ENCODE measurements at regions not wholly inside any gene's neighbourhood (a gene's known extent, or its start where the extent isn't known, plus 50 kb on each side); places are given as distances from the start of the nearest gene placed in this dataset.
"Not testable (repeated sequence)": the region's sequence is repeated elsewhere in the genome, so short reads cannot be mapped to it uniquely, and the experiment has no call there.

DNA sequence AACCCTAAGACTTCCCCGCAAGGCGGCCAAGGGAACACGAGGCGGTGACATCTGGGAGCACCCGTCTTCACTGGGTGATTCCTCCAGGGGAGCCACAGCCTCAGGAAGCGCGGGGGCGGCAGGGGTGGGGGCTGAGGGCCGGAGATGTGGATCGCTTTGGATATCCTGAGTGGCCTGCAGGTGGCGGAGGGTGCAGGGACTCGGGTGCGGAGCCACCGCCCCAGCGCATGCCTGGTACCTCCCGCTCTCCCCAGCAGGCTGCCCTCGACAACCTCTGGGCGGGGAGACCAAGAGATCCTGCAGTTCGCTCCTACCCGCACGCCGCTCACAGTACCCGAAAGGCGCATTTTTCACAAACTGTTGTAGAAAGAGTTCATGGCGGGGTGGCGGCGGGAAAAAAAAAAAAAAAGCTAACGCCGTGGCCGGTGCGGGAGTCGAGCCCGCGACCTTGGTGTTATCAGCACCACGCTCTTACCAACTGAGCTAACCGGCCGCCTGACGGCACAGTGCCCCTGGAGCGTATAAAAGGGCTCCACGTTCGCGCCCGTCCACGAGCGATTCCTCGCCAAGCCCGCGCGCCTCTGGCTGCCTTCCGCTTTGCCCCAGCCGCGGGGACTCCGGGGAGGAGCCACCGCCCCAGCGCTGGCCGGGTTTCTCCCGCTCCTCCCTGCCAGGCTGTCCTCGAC lies 124.7 kb upstream of the PRKX start:
- DNase-seq (ENCODE audit: low spot score) = not testable (repeated sequence)

DNA sequence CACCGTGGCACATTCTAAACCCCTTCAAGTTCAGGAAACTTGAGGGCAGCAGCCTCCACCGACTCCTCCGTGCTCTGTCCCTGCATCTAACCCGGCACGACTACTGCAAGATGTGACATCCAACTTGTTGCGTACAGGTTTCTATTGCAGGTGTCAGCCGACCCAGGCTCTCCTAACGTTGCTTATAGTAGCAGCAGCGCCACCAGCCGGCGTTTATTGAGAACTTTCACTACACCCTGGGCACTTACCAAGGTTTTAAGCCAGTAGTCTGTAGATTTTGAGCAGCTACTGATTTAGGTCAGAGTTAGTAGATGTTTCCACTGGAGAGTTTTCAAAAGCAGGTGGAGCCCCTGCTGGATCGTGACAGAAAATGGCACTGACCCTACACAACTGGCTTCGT lies 123.8 kb upstream of the PRKX start:
- DNase-seq (ENCODE audit: low spot score) = not testable (repeated sequence)

DNA sequence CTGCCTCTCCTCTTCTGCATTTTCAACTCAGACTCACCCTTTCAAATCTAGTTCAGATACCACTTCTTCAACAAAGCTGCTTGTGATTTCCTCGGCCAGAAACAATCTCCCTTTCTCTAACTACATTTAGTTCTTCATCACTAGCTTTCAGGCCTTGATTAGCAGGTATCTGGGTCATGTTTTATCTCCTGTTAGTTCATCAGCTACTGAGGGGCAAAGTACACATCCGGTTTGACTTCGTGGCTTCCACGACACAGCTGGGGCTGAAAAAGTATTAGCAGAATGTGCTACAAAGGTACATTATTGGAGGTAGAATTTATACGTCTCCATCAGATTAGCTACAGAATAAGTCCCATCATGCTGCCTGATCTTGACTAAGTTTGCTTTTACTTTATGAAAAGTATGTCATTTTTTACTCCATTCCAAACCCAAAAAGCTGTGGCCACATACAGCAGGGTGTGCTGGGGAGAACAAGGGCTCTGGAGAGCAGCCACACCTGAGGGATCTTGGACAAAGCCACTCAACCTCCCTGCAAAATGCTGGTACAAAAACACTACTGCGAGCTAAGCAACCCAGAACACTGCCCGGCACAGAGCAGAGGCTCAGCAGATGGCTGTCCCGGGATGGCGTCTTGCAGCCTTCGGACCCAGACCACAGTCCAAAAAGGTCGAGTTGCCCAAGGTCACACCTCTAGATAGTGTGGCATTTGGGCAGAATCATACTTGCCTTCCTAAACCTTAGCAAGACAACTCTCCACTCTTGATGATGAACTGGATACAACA lies 120.5 kb upstream of the PRKX start:
- not testable (repeated sequence) for DNase-seq (ENCODE audit: low spot score)

GRCh38 chrX:3830020-3830419 lies 116.6 kb upstream of the PRKX start:
- DNase-seq (ENCODE audit: low spot score) = not testable (repeated sequence)

- not testable (repeated sequence) for DNase-seq (ENCODE audit: low spot score)
These were observed 115.6 kb upstream of the PRKX start for GRCh38 chrX:3829041-3829531.

- not testable (repeated sequence) for DNase-seq (ENCODE audit: low spot score)
These were observed 115.1 kb upstream of the PRKX start for GRCh38 chrX:3828378-3829040.

- not testable (repeated sequence) for DNase-seq (ENCODE audit: low spot score)
These were observed 110.6 kb upstream of the PRKX start for GRCh38 chrX:3824008-3824407.

GRCh38 chrX:3820167-3820566 lies 106.7 kb upstream of the PRKX start:
- no peak for DNase-seq (ENCODE audit: low spot score)

DNA sequence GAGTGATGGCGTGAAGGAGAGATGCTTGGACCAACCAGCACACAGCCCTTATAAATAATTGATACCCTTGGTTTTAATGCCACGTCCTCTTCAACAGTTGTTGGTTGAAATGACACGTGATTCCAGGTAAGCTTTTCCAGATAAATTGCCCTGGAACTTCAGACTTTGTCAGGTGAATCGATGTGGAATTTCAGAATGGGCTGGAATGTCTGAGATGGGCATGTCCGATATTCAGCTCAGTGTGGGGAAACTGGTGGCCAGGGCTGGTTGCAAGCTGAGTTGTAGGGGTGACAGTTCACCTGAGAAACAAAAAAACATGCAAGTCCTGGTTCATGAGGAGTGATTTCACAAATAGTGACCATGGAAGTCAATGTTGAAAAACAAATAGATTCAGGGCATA lies 104.0 kb upstream of the PRKX start:
- DNase-seq (ENCODE audit: low spot score) = not testable (repeated sequence)

DNA sequence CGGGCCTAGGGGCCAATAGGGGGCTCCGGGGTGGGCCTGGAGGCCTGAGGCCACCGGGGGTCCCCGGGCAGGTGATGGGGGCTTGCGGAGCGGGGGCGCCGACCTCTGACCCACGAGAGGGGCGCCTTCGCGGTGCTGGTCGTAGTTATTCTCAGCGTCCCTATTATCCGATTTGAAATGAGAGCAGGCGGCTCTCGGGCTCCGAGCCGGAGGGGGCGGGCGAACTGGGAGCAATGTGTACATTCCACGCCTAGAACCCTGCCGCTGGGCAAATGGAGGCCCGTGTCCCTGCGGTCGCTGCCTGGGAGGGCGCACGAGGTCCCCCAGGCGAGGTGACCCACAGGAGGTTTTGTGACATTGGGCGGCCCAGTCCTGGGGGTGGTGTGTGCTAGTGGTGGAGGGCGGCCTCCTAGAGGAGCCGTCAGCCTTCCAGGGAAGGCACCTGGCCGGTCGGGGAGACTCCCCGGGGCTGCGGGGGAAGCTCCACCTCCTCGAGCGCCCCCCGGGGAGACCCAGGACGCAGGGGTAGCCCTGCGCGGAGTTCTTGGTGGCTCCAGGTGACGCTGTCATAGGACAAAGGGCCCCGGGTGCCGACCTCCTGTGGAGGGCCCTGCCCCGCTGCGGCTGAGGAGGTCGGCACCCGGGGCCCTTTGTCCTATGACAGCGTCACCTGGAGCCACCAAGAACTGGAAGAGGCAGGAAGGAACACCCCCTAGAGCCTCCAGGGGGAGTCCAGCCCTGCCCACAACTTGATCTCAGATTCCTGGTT lies 102.6 kb upstream of the PRKX start:
- DNase-seq (ENCODE audit: low spot score) = peak; percentile 11

GRCh38 chrX:3811331-3812311 lies 98.2 kb upstream of the PRKX start:
- DNase-seq (ENCODE audit: low spot score) = peak; percentile 69

DNA sequence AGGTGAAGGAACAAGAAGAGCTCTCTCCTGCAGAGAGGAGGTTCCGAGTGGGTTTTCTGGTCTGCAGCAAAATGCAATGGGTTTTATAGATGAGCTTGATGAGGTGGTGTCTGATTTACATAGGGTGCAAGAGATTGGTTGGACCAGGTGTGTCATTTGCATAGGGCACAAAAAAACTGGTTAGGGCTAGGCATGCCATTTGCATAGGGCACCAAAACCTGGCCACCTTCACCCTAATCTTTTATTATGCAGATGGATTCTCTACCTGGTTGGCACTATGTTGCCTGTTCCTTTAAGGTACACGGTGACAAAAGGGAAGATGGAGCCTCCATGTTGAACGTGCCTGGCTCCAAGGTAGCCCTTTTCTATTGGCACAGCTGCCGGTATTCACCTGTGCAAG lies 94.5 kb upstream of the PRKX start:
- DNase-seq (ENCODE audit: low spot score) = no peak

DNA sequence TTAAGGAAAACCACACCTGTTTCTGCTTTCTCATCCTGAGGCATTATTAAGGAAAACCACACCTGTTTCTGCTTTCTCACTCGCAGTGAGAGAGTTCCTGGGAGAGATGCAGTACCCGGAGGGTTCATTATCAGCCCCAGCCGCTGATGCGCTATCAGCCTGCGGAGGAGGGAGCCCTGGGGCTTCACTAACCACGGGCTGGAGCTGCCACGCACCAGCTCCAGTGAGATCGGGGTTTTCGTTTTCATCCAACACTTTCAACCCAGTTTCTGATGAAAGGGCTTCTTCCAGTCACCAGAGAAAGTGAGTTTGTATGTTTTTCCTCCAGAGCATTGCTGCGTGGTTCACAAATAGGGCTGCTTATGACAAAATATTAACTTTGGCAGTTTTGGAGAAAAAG lies 93.2 kb upstream of the PRKX start:
- DNase-seq (ENCODE audit: low spot score) = no peak

GRCh38 chrX:3803713-3804112 lies 90.3 kb upstream of the PRKX start:
- DNase-seq (ENCODE audit: low spot score) = no peak

- DNase-seq (ENCODE audit: low spot score) = no peak
These were observed 89.9 kb upstream of the PRKX start for GRCh38 chrX:3803305-3803704.

DNA sequence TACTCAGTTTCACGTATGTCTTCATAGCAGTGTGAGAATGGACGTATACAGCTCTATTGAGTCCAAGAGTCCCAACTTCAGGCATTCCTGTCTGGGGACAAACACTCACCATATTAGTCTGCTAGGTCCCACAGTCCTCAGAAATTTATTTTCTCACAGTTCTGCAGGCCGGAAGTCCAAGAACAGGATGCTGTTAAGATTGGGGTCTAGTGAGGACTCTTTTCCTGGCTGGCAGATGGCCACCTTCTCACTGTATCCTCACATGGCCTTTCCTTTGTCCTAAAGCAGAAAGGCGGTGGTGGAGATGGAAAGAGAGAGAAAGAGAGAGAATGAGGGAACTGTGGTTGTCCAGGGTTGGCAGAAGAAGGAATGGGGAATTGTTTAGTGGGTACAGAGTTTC lies 82.0 kb upstream of the PRKX start:
- DNase-seq (ENCODE audit: low spot score) = not testable (repeated sequence)

GRCh38 chrX:3791449-3791848 lies 78.0 kb upstream of the PRKX start:
- no peak for DNase-seq (ENCODE audit: low spot score)

DNA sequence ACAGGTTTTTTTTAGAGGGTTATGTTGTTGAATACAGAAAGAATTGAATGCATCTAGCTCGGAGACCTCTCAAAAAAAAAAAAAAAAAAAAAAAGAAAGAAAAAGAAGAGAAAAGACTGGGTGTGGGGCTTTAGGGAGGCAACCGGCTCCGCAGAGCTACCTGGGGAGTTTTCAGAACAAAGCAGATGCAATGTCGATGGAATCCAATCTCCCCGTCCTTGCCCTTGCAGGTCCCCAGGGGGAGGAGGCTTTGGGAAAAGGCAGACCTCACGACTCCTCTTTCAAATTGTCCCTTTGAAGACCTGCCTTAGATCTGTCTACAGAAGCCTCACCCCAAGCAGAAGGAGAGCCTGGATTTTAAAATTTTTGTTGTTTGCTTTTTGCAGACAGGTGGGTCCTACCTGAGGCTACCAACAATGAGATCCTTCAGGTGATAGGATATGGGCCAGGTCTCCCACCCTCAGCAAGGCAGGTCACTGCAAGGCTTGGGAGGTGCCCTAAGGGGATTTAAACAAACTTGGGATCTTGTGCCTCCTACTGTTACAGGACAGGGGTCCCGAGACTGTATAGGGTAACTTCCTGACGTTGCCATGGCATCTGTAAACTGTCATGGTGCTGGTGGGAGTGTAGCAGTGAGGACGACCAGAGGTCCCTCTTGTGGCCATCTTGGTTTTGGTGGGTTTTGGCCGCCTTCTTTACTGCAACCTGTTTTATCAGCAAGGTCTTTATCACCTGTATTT lies 75.2 kb upstream of the PRKX start:
- DNase-seq (ENCODE audit: low spot score) = peak; percentile 36

DNA sequence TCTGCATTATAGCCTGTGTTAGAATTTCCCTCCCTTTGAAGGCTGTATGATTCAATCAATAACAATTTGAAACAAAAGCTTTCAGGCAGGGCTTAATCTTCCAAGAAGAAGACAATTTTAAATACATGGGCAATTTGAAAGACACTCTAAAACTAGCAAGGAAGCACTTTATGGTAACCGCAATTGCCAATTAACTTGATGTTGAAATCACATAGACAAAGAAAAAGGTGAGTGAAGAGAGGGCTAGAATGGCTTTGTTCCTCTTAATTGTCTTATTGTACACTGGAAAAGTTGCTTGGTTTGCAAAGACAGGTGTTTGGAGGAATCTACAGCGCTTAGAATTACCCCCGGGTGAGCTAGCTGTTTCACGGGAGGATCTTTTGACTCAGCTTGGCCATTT lies 74.4 kb upstream of the PRKX start:
- DNase-seq (ENCODE audit: low spot score) = no peak

DNA sequence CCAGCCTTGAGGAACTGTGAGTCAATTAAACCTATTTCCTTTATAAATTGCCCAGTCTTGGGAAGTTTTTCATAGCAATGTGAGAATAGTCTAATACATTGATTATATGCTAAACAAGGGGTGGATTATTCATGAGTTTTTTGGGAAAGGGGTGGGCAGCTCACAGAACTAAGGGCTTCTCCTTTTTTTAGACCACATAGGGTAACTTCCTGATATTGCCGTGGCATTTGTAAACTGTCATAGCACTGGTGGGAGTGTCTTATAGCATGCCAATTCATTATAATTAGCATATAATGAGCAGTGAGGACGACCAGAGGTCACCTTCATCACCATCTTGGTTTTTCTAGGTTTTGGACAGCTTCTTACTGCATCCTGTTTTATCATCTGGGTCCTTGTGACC lies 72.4 kb upstream of the PRKX start:
- DNase-seq (ENCODE audit: low spot score) = not testable (repeated sequence)
